KMS-11 (cell line): ENCODE measurements at regions not wholly inside any gene's neighbourhood (a gene's known extent, or its start where the extent isn't known, plus 50 kb on each side); places are given as distances from the start of the nearest gene placed in this dataset.

Source experiments
- H2AFZ ChIP-seq: fragments of 200-600 bp; sonication (generic); 2 replicates; pipeline ENCODE4 v1.6.1; 2016; ENCODE audit warnings: antibody characterized with exemption, mixed run types, low read depth
- H3K27ac ChIP-seq: fragments of 200-600 bp; sonication (generic); 2 replicates; pipeline ENCODE4 v1.6.1; 2016; ENCODE audit warnings: mild to moderate bottlenecking, mixed run types
- H3K27me3 ChIP-seq: fragments of 200-600 bp; sonication (generic); 2 replicates; pipeline ENCODE4 v1.6.1; 2017; ENCODE audit warnings: mild to moderate bottlenecking, low read depth, mixed run types, moderate library complexity; ENCODE audit not compliant: insufficient read depth
- H3K36me3 ChIP-seq: fragments of 200-600 bp; sonication (generic); 2 replicates; pipeline ENCODE4 v1.6.1; 2017; ENCODE audit warnings: mild to moderate bottlenecking, mixed run types; ENCODE audit not compliant: insufficient read depth
- H3K4me1 ChIP-seq: fragments of 200-600 bp; sonication (generic); 2 replicates; pipeline ENCODE4 v1.6.1; 2016; ENCODE audit warnings: mild to moderate bottlenecking, low read depth, mixed run types; ENCODE audit not compliant: poor library complexity, severe bottlenecking
- H3K4me2 ChIP-seq: fragments of 200-600 bp; sonication (generic); 2 replicates; pipeline ENCODE4 v1.7.0; 2016; ENCODE audit warnings: mild to moderate bottlenecking, mixed run types
- H3K4me3 ChIP-seq: fragments of 200-600 bp; sonication (generic); IDR thresholded peaks from 2 replicates; pipeline ENCODE4 v1.6.1; 2017; ENCODE audit warnings: low read depth, low read length, mixed read lengths; ENCODE audit not compliant: insufficient read depth
- H3K79me2 ChIP-seq: fragments of 200-600 bp; sonication (generic); 2 replicates; pipeline ENCODE4 v1.6.1; 2016; ENCODE audit warnings: low read depth, mixed run types; ENCODE audit not compliant: insufficient read depth
- H3K9ac ChIP-seq: fragments of 200-600 bp; sonication (generic); 2 replicates; pipeline ENCODE4 v1.6.1; 2016; ENCODE audit warnings: mild to moderate bottlenecking, mixed run types
- H4K20me1 ChIP-seq: fragments of 200-600 bp; sonication (generic); 2 replicates; pipeline ENCODE4 v1.6.1; 2016; ENCODE audit warnings: mild to moderate bottlenecking, mixed run types; ENCODE audit not compliant: insufficient read depth
- CTCF ChIP-seq: fragments of 200-600 bp; sonication (generic); conservative IDR thresholded peaks from 2 replicates; pipeline ENCODE4 v1.6.1; 2017; ENCODE audit warnings: low read depth, mild to moderate bottlenecking, antibody characterized with exemption, low read length, moderate library complexity, mixed read lengths

DNA sequence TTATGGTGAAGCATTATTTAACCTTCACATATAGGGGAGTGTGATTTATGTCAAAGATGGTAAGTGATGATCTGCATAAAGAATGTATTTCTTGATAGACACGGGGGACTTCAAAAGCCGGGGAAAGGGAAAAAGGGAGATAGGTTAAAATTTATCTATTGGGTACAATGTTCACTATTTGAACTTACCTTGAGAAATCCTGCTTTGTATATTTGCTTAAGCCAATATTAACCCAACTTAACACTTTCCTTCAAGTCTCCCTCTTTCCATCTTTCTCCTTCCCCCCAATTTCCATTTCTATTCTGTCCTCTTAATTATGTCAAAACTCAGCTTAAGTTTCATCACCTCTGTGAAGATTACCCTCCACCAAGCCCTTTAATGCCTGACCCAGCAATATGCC is 149.0 kb upstream of the ANK2 start:
- no peak overlapping the region for H3K27ac ChIP-seq
- no peak overlapping the region for H3K4me2 ChIP-seq
- H4K20me1 ChIP-seq: no peaks in the 10 kb centered on the region
- TF ChIP-seq CTCF: no peak
- H3K4me3 ChIP-seq: no peak overlapping the region
- no peaks in the 10 kb centered on the region for H3K36me3 ChIP-seq
- H3K4me1 ChIP-seq: no peaks in the 10 kb centered on the region
- H3K27me3 ChIP-seq: no peaks in the 10 kb centered on the region
- H2AFZ ChIP-seq: no peak overlapping the region
- H3K9ac ChIP-seq: no peak overlapping the region
- no peaks in the 10 kb centered on the region for H3K79me2 ChIP-seq

DNA sequence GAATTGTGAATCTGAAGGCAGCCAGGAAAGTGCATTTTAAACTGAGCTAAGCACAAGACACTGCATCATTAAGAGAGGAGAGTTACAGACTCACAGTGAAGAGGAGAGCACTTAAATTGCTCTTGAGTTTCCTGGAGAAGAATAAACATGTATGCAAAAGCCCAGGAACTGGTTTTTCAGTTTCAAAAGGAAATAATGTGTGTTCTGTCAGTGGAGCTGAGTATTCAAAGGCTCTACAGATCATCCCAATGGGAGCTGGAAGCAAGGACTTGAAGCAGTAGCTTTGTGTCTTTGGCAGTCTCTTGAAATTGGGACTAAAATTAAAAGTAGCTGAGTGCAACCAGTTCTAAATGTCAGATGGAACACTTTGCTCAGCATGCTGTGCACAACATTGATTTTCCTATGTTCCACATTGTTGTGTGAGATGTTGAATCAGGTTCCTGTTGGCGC is 147.5 kb upstream of the ANK2 start:
- Histone ChIP-seq H2AFZ (no peak overlapping the region), H3K9ac (no peak overlapping the region), H3K4me3 (no peak overlapping the region), H3K27me3 (no peaks in the 10 kb centered on the region), H3K36me3 (no peaks in the 10 kb centered on the region), H3K79me2 (no peaks in the 10 kb centered on the region), H3K27ac (no peak overlapping the region), H3K4me2 (no peak overlapping the region), H3K4me1 (no peaks in the 10 kb centered on the region), H4K20me1 (no peaks in the 10 kb centered on the region)
- no peak for TF ChIP-seq CTCF

- no peak overlapping the region for H3K4me2 ChIP-seq
- H3K4me3 ChIP-seq: no peak overlapping the region
- no peaks in the 10 kb centered on the region for H3K36me3 ChIP-seq
- H3K4me1 ChIP-seq: no peaks in the 10 kb centered on the region
- no peaks in the 10 kb centered on the region for H3K79me2 ChIP-seq
- no peak for TF ChIP-seq CTCF
- H2AFZ ChIP-seq: no peak overlapping the region
- H4K20me1 ChIP-seq: no peaks in the 10 kb centered on the region
- no peak overlapping the region for H3K27ac ChIP-seq
- no peaks in the 10 kb centered on the region for H3K27me3 ChIP-seq
- H3K9ac ChIP-seq: no peak overlapping the region
Observed at GRCh38 chr4:112905728-112906127, 143.7 kb upstream of the ANK2 start.

DNA sequence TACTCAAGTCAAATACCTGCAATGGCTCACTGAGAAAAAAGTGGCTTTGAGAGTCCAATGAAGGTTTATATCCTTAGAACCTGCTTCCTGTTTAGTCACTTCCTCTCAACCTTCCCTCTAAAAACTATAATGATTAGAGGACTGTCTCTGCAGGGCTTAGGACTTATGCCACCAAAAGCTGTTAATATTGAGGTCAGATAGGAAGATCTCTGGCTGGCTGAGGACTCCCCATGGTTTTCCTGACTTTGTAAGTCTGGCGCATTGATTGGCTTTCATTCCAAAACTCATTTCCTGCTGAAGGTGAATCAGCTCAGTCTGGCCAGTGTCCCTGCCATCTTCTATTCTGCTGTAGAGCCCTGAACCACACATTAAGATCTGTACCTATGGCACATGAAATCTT is 140.9 kb upstream of the ANK2 start:
- H2AFZ ChIP-seq: no peak overlapping the region
- H3K27ac ChIP-seq: no peak overlapping the region
- no peaks in the 10 kb centered on the region for H3K36me3 ChIP-seq
- H3K4me1 ChIP-seq: no peaks in the 10 kb centered on the region
- no peaks in the 10 kb centered on the region for H3K79me2 ChIP-seq
- no peak for TF ChIP-seq CTCF
- H3K4me2 ChIP-seq: no peak overlapping the region
- no peaks in the 10 kb centered on the region for H3K27me3 ChIP-seq
- H3K9ac ChIP-seq: no peak overlapping the region
- H4K20me1 ChIP-seq: no peaks in the 10 kb centered on the region
- no peak overlapping the region for H3K4me3 ChIP-seq
